ENCODE measurements at regions not wholly inside any gene's neighbourhood (a gene's known extent, or its start where the extent isn't known, plus 50 kb on each side); places are given as distances from the start of the nearest gene placed in this dataset.
A peak's percentile ranks its signal among the peaks of the same experiment; 100 is the strongest.

GRCh38 chr1:185644531-185644930 is 89.7 kb upstream of the HMCN1 start:
- TF ChIP-seq CTCF (IDR thresholded peaks at IDR 0.05; ENCODE audit: insufficient read depth, low read length, severe bottlenecking): no peak
- Histone ChIP-seq H3K27me3 (ENCODE audit: control insufficient read depth, insufficient read depth, low read length) (no peaks in the 10 kb centered on the region), H3K4me3 (ENCODE audit: low read depth, low read length) (no peak overlapping the region), H3K36me3 (ENCODE audit: control insufficient read depth, insufficient read depth, low read length) (no peaks in the 10 kb centered on the region)
- FAIRE-seq (no peak), DNase-seq (ENCODE audit: low read depth) (peak; percentile 82)

GRCh38 chr1:185636848-185637247 is 97.3 kb upstream of the HMCN1 start:
- Histone ChIP-seq H3K36me3 (ENCODE audit: control insufficient read depth, insufficient read depth, low read length) (no peaks in the 10 kb centered on the region), H3K27me3 (ENCODE audit: control insufficient read depth, insufficient read depth, low read length) (no peaks in the 10 kb centered on the region), H3K4me3 (ENCODE audit: low read depth, low read length) (no peak overlapping the region)
- FAIRE-seq (no peak), DNase-seq (ENCODE audit: low read depth) (peak; percentile 100)
- TF ChIP-seq CTCF (IDR thresholded peaks at IDR 0.05; ENCODE audit: insufficient read depth, low read length, severe bottlenecking): no peak

- FAIRE-seq: no peak
- no peaks in the 10 kb centered on the region for H3K27me3 ChIP-seq (ENCODE audit: control insufficient read depth, insufficient read depth, low read length)
- no peak for TF ChIP-seq CTCF (IDR thresholded peaks at IDR 0.05; ENCODE audit: insufficient read depth, low read length, severe bottlenecking)
- no peak for DNase-seq (ENCODE audit: low read depth)
- no peak overlapping the region for H3K4me3 ChIP-seq (ENCODE audit: low read depth, low read length)
- no peaks in the 10 kb centered on the region for H3K36me3 ChIP-seq (ENCODE audit: control insufficient read depth, insufficient read depth, low read length)
Observed at GRCh38 chr1:185634704-185635103, 99.5 kb upstream of the HMCN1 start.

- Histone ChIP-seq H3K27me3 (ENCODE audit: control insufficient read depth, insufficient read depth, low read length) (no peaks in the 10 kb centered on the region), H3K4me3 (ENCODE audit: low read depth, low read length) (no peak overlapping the region), H3K36me3 (ENCODE audit: control insufficient read depth, insufficient read depth, low read length) (no peaks in the 10 kb centered on the region)
- FAIRE-seq (no peak), DNase-seq (ENCODE audit: low read depth) (peak; percentile 63)
- TF ChIP-seq CTCF (IDR thresholded peaks at IDR 0.05; ENCODE audit: insufficient read depth, low read length, severe bottlenecking): no peak
Observed at GRCh38 chr1:185632659-185633423, 101.3 kb upstream of the HMCN1 start.

- TF ChIP-seq CTCF (IDR thresholded peaks at IDR 0.05; ENCODE audit: insufficient read depth, low read length, severe bottlenecking): no peak
- FAIRE-seq: no peak
- H3K27me3 ChIP-seq (ENCODE audit: control insufficient read depth, insufficient read depth, low read length): no peaks in the 10 kb centered on the region
Observed at GRCh38 chr1:185631843-185632242, 102.3 kb upstream of the HMCN1 start.

More at GRCh38 chr1:185631843-185632242, 102.3 kb upstream of the HMCN1 start:
- H3K36me3 ChIP-seq (ENCODE audit: control insufficient read depth, insufficient read depth, low read length): no peaks in the 10 kb centered on the region
- H3K4me3 ChIP-seq (ENCODE audit: low read depth, low read length): no peak overlapping the region
- no peak for DNase-seq (ENCODE audit: low read depth)

All from bronchial epithelial cell (primary cell).